ENCODE measurements at regions not wholly inside any gene's neighbourhood (a gene's known extent, or its start where the extent isn't known, plus 50 kb on each side); places are given as distances from the start of the nearest gene placed in this dataset.

- DNase-seq: no peak
These were observed 106.8 kb downstream of the CYP26A1 start for GRCh38 chr10:93180482-93180931.

DNA sequence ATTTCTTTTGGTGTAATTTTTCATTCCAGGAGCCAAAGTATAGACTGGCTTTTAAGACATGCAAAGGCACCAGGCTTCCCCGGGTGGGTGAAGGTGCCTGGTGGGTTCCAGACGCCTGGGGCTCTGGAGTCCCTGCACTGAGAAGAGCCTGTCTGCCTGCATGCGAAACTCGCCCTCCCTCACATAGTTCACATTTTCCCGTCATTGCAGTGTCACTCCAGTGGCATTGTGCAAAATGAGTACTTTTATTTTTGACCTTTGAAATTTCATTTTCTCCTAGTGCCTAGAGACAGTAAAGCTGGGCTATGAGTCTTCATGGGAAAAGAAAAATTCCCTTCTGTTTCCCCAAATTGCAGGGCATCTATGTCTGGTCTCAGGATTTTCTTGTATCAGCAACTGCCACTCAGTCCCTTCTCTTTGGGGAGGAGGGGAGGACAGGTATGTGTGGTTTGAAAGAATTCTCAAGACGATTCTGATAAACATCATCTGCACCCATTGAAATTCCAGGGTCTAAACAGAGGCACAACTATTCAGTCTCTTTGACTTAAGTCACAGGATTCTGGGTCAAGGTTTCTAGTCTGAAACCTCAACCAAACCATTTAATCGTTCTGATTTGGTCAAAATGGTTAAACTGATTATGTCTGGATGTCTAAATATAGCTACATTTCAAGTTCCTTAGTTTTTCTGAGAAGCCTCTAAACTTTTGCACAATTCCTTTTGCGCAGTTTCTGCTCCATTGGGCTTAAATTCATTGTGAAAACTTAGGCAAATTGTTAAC lies 107.8 kb downstream of the CYP26A1 start:
- DNase-seq: no peak

DNA sequence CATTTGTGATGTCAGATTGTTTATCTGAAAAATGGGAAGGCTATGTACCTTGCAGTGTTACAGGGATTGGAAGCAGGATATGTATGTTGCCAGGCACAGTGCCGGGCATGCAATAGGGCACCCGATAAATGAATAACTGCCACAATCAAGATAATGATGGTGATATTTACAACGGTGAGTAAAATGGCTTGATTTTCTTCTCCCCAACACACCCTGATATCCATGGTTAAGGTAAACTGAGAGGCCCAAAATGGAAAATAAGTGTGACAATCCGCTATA lies 108.3 kb downstream of the CYP26A1 start:
- no peak for DNase-seq

DNA sequence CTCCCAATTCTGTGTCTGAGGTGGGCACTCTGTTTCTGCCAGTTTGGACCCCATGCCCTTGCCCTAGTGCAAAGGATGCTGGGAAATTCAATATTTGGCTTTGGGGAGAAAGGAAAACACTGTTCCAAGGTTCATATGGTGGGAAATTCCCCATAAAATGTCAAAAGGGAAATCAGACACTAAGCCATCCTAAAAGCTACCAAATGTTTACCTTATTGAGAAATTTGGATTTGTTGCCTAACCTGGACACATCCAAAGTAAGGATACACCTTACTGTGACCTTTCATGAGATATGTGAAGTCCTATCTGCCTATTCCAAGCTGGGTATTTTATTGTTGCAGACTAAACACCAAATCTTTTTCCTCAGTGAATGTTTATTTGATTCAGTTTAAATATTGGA lies 109.1 kb downstream of the CYP26A1 start:
- DNase-seq: no peak

DNA sequence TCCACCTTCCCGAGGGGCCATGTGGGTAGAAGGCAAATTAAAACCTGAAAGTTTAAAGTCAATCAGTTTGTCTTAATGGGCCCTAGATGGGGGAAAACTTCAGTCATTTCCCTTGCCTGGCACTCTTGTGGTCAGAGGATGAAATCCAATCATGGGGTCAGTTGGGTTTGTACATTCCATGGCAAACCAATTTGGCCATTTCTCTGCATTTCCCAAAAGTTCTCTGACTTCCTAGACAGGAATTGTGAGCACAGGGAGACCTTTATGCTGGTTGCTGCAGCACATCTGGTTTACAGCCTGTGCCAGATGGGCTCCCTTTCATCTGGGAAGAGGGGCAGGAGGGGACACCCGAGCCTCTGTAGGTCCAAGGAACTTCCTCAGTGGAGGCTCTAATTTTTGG lies 113.0 kb downstream of the CYP26A1 start:
- no peak for DNase-seq

DNA sequence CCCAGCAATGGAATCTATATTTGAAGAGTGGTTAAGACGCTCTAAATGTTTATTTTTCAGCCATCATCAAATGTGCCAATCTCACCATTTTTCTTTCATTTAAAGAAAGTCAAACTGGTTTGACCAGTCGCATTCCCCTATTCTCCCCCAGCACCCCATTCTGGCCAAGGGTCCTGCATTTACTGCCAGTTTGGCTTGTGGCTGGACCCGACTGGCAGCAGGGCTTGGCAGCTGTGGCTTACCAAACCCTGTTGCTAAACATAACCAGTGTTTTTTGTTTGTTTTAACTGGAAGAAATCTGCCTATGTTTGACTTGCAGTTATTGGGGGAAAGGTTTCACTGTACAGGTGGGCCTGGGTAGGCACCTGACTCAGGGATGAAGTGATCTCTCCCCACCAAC lies 116.3 kb downstream of the CYP26A1 start:
- DNase-seq: no peak

- no peak for DNase-seq
These were observed 116.7 kb downstream of the CYP26A1 start for GRCh38 chr10:93190372-93190771.

DNA sequence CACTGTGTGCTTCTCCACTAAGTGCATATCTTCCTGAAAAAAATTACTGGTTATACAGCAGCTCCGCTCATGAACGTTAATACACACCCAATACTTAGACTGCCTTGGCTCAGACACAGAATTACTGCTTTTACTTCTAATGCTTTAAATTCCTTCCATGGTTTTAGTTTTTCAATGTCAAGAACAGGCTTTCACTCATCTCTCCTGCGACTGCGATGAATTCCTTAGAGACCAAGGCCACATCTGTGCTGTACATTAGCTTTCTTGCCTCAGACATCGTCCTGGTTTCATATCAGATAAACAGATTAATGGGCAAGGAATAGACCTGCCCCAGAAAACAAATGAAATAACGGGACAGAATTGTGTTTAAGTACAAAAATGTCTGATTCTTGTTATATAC lies 120.2 kb downstream of the CYP26A1 start:
- DNase-seq: no peak

GRCh38 chr10:93198401-93199131 lies 124.9 kb downstream of the CYP26A1 start:
- peak; percentile 6 for DNase-seq

DNA sequence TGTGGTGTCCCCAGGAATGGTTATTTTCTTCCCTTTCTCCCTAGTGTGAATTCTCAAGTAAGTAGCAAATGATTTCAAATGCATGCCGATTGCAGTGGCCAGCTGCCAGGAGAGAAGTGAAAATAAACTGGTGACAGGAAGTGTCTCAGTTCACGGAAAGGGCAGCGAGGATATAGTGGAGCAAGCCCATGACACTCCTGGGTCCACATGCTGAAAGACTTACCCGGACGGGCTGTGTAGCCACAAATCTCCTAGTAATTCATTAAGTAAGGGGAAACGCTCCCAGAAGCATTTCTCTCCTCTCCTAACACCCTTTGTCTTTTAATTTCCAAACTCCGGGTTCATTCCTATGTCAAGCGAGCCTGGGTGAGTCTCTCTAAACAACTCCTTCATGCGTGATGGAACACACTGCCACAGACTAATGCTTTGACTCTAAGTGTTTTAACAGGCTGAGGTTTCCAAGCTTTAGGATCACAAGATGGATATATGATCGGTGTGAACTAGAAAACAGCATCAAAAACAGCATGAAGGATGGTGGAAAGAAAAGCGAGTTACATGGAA lies 125.6 kb downstream of the CYP26A1 start:
- peak; percentile 23 for DNase-seq

GRCh38 chr10:93204494-93205485 lies 131.1 kb downstream of the CYP26A1 start:
- DNase-seq: no peak

GRCh38 chr10:93206652-93207051 lies 133.0 kb downstream of the CYP26A1 start:
- DNase-seq: no peak

DNA sequence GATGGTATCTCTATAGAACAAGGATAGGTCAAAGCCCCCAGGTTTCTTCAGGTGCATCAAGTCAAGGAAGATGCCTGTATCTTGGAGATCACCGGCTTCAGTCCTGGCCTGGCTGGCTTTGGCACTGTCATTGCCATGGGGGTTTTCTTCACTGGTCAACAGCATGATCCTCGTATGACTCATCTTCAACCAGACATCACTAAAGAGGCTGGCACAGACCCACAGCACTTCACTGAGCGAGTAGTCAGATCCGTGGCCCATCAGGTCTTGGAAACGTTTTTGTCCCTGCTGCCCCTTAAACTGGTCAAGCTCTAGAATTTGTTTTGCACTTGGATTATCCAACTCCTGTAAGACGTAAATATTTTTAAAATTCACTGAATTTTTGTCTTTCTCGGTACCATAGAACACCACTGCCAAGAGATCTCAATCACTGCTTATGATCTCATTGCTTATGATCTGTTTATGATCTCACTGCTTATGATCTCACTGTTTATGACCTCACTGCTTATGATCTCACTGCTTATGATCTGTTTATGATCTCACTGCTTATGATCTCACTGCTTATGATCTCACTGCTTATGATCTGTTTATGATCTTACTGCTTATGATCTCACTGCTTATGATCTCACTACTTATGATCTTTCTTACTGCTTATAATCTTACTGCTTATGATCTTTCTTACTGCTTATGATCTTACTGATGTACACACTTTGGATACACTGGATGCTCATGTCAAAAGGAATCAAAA lies 135.2 kb downstream of the CYP26A1 start:
- no peak for DNase-seq

DNA sequence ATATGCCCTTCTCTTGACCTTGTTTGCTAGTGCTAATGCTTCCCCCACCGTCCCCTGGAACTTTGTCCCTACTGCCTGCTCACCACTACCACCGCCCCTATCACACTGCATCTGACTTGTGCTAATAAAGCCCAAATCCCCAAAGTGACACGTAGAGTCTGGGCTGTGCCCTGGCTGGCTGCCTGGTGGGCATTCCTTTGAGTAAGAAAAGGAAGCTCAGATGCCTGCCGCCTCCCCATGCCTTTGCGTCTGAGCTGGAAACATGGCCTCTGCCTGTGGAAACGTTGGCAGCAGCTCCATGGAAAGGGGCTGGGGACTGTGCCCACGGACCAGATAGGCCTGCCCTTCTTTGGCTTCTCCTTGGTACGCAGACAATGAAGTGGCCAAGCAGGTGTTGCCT lies 138.3 kb downstream of the CYP26A1 start:
- DNase-seq: no peak

GRCh38 chr10:93215312-93215711 lies 141.6 kb downstream of the CYP26A1 start:
- DNase-seq: no peak

DNA sequence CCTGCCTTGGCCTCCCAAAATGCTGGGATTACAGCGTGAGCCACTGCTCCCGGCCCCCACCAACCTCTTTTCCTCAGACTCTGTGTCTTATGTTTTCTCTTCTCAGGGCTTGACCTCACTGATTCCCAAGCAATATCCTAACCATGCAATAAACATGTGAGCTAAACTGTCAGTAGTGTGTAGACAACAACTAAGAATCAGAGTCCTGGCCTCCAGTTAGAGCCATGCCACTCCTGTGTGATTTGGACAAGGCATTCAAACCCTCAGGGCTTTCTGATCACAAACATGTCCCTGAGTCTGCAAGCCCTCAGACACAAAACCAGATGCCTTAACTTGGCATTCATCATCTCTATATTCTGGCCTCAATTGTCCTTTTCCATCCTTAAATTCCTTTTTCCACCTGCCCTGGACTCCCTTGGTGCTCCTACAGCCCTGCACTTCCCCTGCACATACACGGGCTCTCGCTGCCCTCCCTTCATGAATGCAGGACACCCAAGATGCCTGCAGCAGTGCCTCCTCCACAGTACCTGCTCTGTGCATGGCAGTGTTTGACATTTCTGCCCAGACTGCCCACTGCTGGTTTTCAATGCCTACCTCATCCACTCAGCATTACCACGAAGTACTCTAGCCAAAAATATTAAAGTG lies 142.8 kb downstream of the CYP26A1 start:
- DNase-seq: no peak

DNA sequence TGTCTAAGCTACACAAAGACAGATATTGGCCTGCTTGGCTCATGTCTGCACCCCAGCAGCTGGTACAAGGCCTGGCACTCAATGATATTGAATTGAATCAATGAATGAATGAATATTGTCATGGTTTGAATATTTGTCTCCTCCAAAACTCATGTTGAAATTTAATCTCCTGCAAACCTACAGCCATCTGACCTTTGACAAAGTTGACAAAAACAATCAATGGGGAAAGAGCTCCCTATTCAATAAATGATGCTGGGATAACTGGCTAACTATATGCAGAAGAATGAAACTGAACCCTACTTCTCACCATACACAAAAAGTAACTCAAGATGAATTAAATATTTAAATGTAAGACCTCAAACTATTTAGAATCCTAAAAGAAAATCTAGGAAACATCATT lies 144.7 kb downstream of the CYP26A1 start:
- peak; percentile 63 for DNase-seq

GRCh38 chr10:93219347-93219746 lies 145.7 kb downstream of the CYP26A1 start:
- DNase-seq: no peak

DNA sequence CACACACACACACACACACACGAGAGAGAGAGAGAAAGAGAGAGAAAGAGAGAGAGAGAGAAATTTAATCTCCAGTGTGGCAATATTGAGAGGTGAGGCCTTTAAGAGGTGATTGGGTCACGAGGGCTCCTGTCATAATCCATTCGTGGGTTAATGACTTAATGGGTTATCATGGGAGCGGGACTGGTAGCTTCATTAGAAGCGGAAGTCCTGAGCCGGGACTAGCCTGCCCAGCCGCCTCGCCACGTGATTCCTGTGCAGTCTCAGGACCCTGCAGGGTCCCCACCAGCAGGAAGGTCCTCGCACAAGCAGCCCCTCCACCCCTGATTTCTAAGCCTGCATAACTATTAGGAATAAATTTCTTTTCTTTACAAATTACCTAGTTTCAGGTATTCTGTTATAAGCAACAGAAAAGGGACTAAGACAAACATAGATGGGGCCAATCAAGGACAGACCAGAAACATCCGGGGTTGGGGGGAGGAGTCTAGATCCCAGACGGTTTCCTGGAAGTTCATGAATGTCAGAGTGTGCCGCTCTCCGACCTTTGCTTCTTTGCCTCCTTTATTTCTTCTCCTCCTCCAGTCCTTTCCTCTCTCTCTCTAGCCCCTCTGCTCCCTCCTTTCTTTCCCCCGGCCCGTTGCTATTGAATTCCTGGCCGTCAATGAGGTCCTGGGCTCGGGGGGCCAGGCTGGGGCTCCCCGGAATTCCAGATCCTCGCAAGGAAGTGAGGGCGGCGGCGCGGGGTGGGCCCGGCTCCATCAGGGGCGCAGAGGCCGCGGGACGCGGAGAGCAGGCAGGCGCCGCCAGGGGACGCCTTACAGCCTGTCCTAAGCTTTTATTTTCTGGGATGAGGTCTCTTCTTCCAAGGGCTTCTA lies 146.8 kb downstream of the CYP26A1 start:
- DNase-seq: no peak

DNA sequence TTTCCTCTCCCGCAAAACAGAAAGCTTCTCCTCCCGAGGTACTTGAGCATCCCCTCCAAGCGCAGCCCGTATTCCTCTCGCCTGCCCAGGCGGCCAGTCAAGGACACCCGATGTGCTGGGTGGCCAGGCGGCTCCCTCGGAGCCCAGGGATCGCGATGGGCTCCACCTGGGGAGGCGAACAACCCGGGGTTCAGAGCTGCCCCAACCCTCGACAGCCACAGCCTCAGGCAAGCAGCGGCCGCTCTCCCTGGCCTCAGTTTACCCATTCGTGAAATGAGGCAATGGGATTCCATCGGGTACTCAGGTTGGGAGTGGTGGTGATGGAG lies 147.4 kb downstream of the CYP26A1 start:
- no peak for DNase-seq

- DNase-seq: no peak
These were observed 147.8 kb downstream of the CYP26A1 start for GRCh38 chr10:93221521-93221920.

Data from NCI-H69 (cell line).